ENCODE measurements at regions not wholly inside any gene's neighbourhood (a gene's known extent, or its start where the extent isn't known, plus 50 kb on each side); places are given as distances from the start of the nearest gene placed in this dataset.

GRCh38 chr5:82785456-82785855 is 291.7 kb downstream of the TMEM167A start:
- TF ChIP-seq CTCF (IDR thresholded peaks at IDR 0.05 in 8 of 11, conservative IDR thresholded peaks at IDR 0.05 in 3 of 11) (no peak), POLR2A (IDR thresholded peaks at IDR 0.05) (no peak), POLR2AphosphoS5 (IDR thresholded peaks at IDR 0.05) (no peak)
